ENCODE measurements at regions not wholly inside any gene's neighbourhood (a gene's known extent, or its start where the extent isn't known, plus 50 kb on each side); places are given as distances from the start of the nearest gene placed in this dataset.

GRCh38 chr11:116595305-116595880 is 177.4 kb downstream of the BUD13 start:
- DNase-seq (no peak), ATAC-seq (ENCODE audit: low FRiP score in 2 of 2) (no peak)
- no peaks in the 10 kb centered on the region for H3K9me3 ChIP-seq
- H3K36me3 ChIP-seq = no peaks in the 10 kb centered on the region
- no peak overlapping the region for H3K4me3 ChIP-seq
- no peak overlapping the region for H3K27ac ChIP-seq
- no peaks in the 10 kb centered on the region for H3K27me3 ChIP-seq
- WGBS, 2 donors = 68 to 72% methylated on average over 13 of the region's 13 CpGs
- no peaks in the 10 kb centered on the region for H3K4me1 ChIP-seq
- TF ChIP-seq POLR2AphosphoS5 (IDR thresholded peaks at IDR 0.05) (no peak), POLR2A (IDR thresholded peaks at IDR 0.05) (no peak), CTCF (IDR thresholded peaks at IDR 0.05) (no peak), EP300 (IDR thresholded peaks at IDR 0.05) (no peak)

- no peak overlapping the region for H3K27ac ChIP-seq
- ATAC-seq (ENCODE audit: low FRiP score in 2 of 2) (no peak), DNase-seq (no peak)
- no peaks in the 10 kb centered on the region for H3K36me3 ChIP-seq
- no peak overlapping the region for H3K4me3 ChIP-seq
- WGBS, 2 donors = 78 to 85% methylated on average over 6 to 10 of the region's 10 CpGs
- TF ChIP-seq EP300 (IDR thresholded peaks at IDR 0.05) = no peak
- TF ChIP-seq CTCF (IDR thresholded peaks at IDR 0.05) = no peak
- no peak for TF ChIP-seq POLR2A (IDR thresholded peaks at IDR 0.05)
- no peak for TF ChIP-seq POLR2AphosphoS5 (IDR thresholded peaks at IDR 0.05)
- no peaks in the 10 kb centered on the region for H3K9me3 ChIP-seq
- no peaks in the 10 kb centered on the region for H3K4me1 ChIP-seq
- no peaks in the 10 kb centered on the region for H3K27me3 ChIP-seq
Measured at GRCh38 chr11:116590844-116591570, 181.8 kb downstream of the BUD13 start.

- H3K9me3 ChIP-seq = no peaks in the 10 kb centered on the region
- no peak overlapping the region for H3K27ac ChIP-seq
- 77 to 79% methylated on average over 2 to 5 of the region's 5 CpGs for WGBS, 2 donors
- H3K27me3 ChIP-seq = no peaks in the 10 kb centered on the region
- H3K4me1 ChIP-seq = no peaks in the 10 kb centered on the region
- H3K36me3 ChIP-seq = no peaks in the 10 kb centered on the region
- H3K4me3 ChIP-seq = no peak overlapping the region
- no peak for DNase-seq
- TF ChIP-seq POLR2AphosphoS5 (IDR thresholded peaks at IDR 0.05) (no peak), EP300 (IDR thresholded peaks at IDR 0.05) (no peak), POLR2A (IDR thresholded peaks at IDR 0.05) (no peak), CTCF (IDR thresholded peaks at IDR 0.05) (no peak)
- ATAC-seq (ENCODE audit: low FRiP score in 2 of 2) = no peak
Measured at GRCh38 chr11:116589402-116589801, 183.4 kb downstream of the BUD13 start.

GRCh38 chr11:116586392-116586791 is 186.4 kb downstream of the BUD13 start:
- Histone ChIP-seq H3K27ac (no peak overlapping the region), H3K9me3 (no peaks in the 10 kb centered on the region), H3K36me3 (no peaks in the 10 kb centered on the region), H3K27me3 (peaks cover 0 to 6% (median 0%) of the 10 kb centered on the region in 4 donors), H3K4me1 (no peaks in the 10 kb centered on the region), H3K4me3 (no peak overlapping the region)
- ATAC-seq (ENCODE audit: low FRiP score in 2 of 2) (no peak), DNase-seq (no peak)
- 80 to 87% methylated on average over 6 of the region's 6 CpGs for WGBS, 2 donors
- TF ChIP-seq EP300 (IDR thresholded peaks at IDR 0.05) = no peak
- no peak for TF ChIP-seq POLR2A (IDR thresholded peaks at IDR 0.05)
- TF ChIP-seq CTCF (IDR thresholded peaks at IDR 0.05) = no peak
- TF ChIP-seq POLR2AphosphoS5 (IDR thresholded peaks at IDR 0.05) = no peak

GRCh38 chr11:116582571-116582970 is 190.2 kb downstream of the BUD13 start:
- ATAC-seq (ENCODE audit: low FRiP score in 2 of 2) (no peak), DNase-seq (no peak)
- H3K4me3 ChIP-seq = no peak overlapping the region
- WGBS, 2 donors = 57 to 71% methylated on average over 4 to 8 of the region's 8 CpGs
- TF ChIP-seq CTCF (IDR thresholded peaks at IDR 0.05) (no peak), POLR2A (IDR thresholded peaks at IDR 0.05) (no peak), EP300 (IDR thresholded peaks at IDR 0.05) (no peak), POLR2AphosphoS5 (IDR thresholded peaks at IDR 0.05) (no peak)
- no peaks in the 10 kb centered on the region for H3K9me3 ChIP-seq
- peaks cover 0 to 9% (median 0%) of the 10 kb centered on the region in 4 donors for H3K4me1 ChIP-seq
- H3K27ac ChIP-seq = no peak overlapping the region
- peaks cover 0 to 24% (median 7%) of the 10 kb centered on the region in 4 donors for H3K27me3 ChIP-seq
- no peaks in the 10 kb centered on the region for H3K36me3 ChIP-seq
